ENCODE measurements at regions not wholly inside any gene's neighbourhood (a gene's known extent, or its start where the extent isn't known, plus 50 kb on each side); places are given as distances from the start of the nearest gene placed in this dataset.

DNA sequence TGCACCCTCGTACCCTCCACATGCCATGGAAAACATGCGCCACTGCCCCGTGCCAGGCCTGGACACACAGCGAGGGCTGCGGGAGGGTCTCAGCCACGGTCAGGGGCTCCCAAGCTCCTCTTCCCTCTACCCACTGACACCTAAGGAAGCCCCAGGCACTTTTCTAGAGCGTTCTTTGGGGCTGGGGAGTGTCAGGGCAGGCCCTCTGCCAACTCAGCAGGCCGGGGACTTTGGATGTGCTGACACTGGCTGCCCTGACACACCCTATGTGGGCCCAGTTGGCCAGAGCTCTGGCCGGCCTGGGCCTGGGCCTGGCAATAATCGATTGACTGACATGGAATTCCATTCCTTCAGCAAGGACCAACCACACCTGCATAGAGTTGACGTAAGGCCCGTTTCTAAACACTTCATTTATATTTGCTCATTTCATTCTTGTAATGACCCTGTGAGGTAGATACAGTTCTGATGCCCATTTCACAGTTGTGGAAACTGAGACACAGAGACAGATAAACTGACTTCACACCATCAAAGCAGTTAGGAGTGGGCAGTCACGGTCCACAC, 70.5 kb downstream of the ZFP36L2 start:
- TF ChIP-seq EZH2phosphoT487 (IDR thresholded peaks at IDR 0.05; ENCODE audit: insufficient read depth, low read depth) (no peak), EZH2 (IDR thresholded peaks at IDR 0.05; ENCODE audit: insufficient read depth, poor library complexity, severe bottlenecking) (no peak)
